ENCODE measurements at regions not wholly inside any gene's neighbourhood (a gene's known extent, or its start where the extent isn't known, plus 50 kb on each side); places are given as distances from the start of the nearest gene placed in this dataset.

- TF ChIP-seq CTCF (IDR thresholded peaks at IDR 0.05), result no peak
- no peak for TF ChIP-seq POLR2A (IDR thresholded peaks at IDR 0.05)
Observed at GRCh38 chr15:97729270-97729669, 231.2 kb upstream of the ARRDC4 start.

All from tibial nerve (tissue), 3 donors.